ENCODE measurements at regions not wholly inside any gene's neighbourhood (a gene's known extent, or its start where the extent isn't known, plus 50 kb on each side); places are given as distances from the start of the nearest gene placed in this dataset.

DNA sequence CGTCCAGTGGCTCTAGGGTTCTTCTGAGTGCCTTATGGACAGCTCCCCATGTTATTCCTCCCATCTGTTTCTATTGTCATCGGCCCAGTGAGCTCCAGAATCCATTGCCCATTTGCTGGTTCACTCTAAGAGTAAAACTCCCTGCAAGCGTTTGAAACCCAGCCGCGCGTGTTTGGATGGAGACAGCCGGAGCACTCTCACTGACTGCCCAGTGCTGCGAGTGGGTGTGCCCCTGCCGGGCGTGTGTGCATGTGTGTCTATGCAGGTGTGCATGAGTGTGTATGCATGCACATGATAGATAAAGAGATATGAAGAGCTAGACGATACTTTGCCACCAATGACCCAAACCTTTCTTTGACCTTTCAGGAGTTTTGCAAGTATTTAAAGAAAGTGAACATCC, 347.2 kb upstream of the MKI67 start:
- TF ChIP-seq, protein P1, sequence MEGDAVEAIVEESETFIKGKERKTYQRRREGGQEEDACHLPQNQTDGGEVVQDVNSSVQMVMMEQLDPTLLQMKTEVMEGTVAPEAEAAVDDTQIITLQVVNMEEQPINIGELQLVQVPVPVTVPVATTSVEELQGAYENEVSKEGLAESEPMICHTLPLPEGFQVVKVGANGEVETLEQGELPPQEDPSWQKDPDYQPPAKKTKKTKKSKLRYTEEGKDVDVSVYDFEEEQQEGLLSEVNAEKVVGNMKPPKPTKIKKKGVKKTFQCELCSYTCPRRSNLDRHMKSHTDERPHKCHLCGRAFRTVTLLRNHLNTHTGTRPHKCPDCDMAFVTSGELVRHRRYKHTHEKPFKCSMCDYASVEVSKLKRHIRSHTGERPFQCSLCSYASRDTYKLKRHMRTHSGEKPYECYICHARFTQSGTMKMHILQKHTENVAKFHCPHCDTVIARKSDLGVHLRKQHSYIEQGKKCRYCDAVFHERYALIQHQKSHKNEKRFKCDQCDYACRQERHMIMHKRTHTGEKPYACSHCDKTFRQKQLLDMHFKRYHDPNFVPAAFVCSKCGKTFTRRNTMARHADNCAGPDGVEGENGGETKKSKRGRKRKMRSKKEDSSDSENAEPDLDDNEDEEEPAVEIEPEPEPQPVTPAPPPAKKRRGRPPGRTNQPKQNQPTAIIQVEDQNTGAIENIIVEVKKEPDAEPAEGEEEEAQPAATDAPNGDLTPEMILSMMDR (conservative IDR thresholded peaks at IDR 0.05 in 1 of 2, IDR thresholded peaks at IDR 0.05 in 1 of 2; ENCODE audit: extremely low read depth in 1 of 2, insufficient read depth in 1 of 2, low read depth in 1 of 2, low read length in 2 of 2) = no peak
- no peak for TF ChIP-seq EZH2 (IDR thresholded peaks at IDR 0.05; ENCODE audit: borderline replicate concordance, low read length)

All from mammary epithelial cell (primary cell).